A549 (cell line): ENCODE measurements at regions not wholly inside any gene's neighbourhood (a gene's known extent, or its start where the extent isn't known, plus 50 kb on each side); places are given as distances from the start of the nearest gene placed in this dataset.

ENCODE experiments used
- ATAC-seq, 2 experiments: fragments of 200-7000 bp in 1 of 2; fragments of >200 bp in 1 of 2; cut with Nextera tagmentation in 1 of 2; cut with Tn5 transposase in 1 of 2; 3 replicates each; pipeline versions ENCODE4 v1.8.0 to v1.9.1; 2018 to 2020; ENCODE audit warnings: mild to moderate bottlenecking in 1 of 2, moderate library complexity in 1 of 2
- CTCF ChIA-PET: fragments of 300-600 bp; sonication (Branson Sonifier 250); formaldehyde crosslinking; extraction: SDS; loops from one replicate; lab custom pipeline; 2021; ENCODE audit warnings: antibody characterized with exemption, inconsistent platforms; lab: Yijun Ruan, JAX
- POLR2A ChIA-PET: fragments of 350-600 bp; formaldehyde crosslinking; extraction: SDS; loops from one replicate; lab custom pipeline; 2021; ENCODE audit warnings: antibody characterized with exemption, inconsistent platforms; lab: Yijun Ruan, JAX
- DNase-seq, 2 experiments: peaks; one replicate each; pipeline versions ENCODE4 v3.0.0 to v3.0.0-alpha.2; 2011 to 2016; ENCODE audit warnings: low read depth in 1 of 2, low spot score in 1 of 2
- FAIRE-seq: peaks from 2 replicates; lab custom pipeline; 2011; peaks lifted over from hg19 to GRCh38; lab: Jason Lieb, UNC
- H3K27ac ChIP-seq, 2 experiments: fragments of >200 bp; sonication (Bioruptor Twin); formaldehyde crosslinking; 3 replicates each; pipeline ENCODE4 v1.5.1; 2016 to 2017
- H3K4me1 ChIP-seq: fragments of >200 bp; sonication (Bioruptor Twin); formaldehyde crosslinking; 3 replicates; pipeline ENCODE4 v1.6.1; 2016
- H3K4me2 ChIP-seq: fragments of >200 bp; sonication (Bioruptor Twin); formaldehyde crosslinking; 3 replicates; pipeline ENCODE4 v1.6.1; 2016
- H3K4me3 ChIP-seq: fragments of >200 bp; sonication (Bioruptor Twin); formaldehyde crosslinking; 3 replicates; pipeline ENCODE4 v1.5.1; 2016
- H3K9me3 ChIP-seq: fragments of >200 bp; sonication (Bioruptor Twin); formaldehyde crosslinking; 3 replicates; pipeline ENCODE4 v1.6.1; 2016
- CBX2 ChIP-seq: fragments of 200-600 bp; sonication (generic); IDR thresholded peaks from 2 replicates; pipeline ENCODE4 v1.6.1; 2016; ENCODE audit warnings: low read depth, mild to moderate bottlenecking, borderline replicate concordance
- CBX8 ChIP-seq: fragments of 200-600 bp; sonication (generic); IDR thresholded peaks from 2 replicates; pipeline ENCODE4 v1.6.1; 2016
- CEBPB ChIP-seq, 2 experiments: fragments of >200 bp in 1 of 2; sonication (Bioruptor Twin) in 1 of 2; formaldehyde crosslinking in 1 of 2; IDR thresholded peaks; 2 replicates each; pipeline ENCODE4 v1.6.1; 2012 to 2016
- CHD4 ChIP-seq: fragments of 200-600 bp; sonication (generic); IDR thresholded peaks from 2 replicates; pipeline ENCODE4 v1.6.1; 2016; ENCODE audit warnings: antibody characterized with exemption, mild to moderate bottlenecking, borderline replicate concordance
- EP300 ChIP-seq, 2 experiments: fragments of >200 bp; sonication (Bioruptor Twin); formaldehyde crosslinking; IDR thresholded peaks; 2 replicates in 1 of 2; 3 replicates in 1 of 2; pipeline ENCODE4 v1.6.1; 2016 to 2017
- ESRRA ChIP-seq: fragments of 150-350 bp; IDR thresholded peaks from 2 replicates; pipeline ENCODE4 v1.6.1; 2014; ENCODE audit warnings: mild to moderate bottlenecking, low read length, borderline replicate concordance
- HOXB5 ChIP-seq: fragments of 250-450 bp; sonication (Bioruptor Pico); IDR thresholded peaks from 2 replicates; pipeline ENCODE4 v1.5.0; 2020; ENCODE audit warnings: mild to moderate bottlenecking, moderate library complexity
- MAFK ChIP-seq: fragments of 450-650 bp; IDR thresholded peaks from 2 replicates; pipeline ENCODE4 v1.6.1; 2014; ENCODE audit not compliant: partially characterized antibody
- NFE2L2 ChIP-seq: fragments of 150-350 bp; conservative IDR thresholded peaks from 2 replicates; pipeline ENCODE4 v1.6.1; 2014; ENCODE audit warnings: low read length
- PHF8 ChIP-seq: fragments of 200-600 bp; sonication (generic); IDR thresholded peaks from 2 replicates; pipeline ENCODE4 v1.6.1; 2016; ENCODE audit warnings: low read depth, mild to moderate bottlenecking, antibody characterized with exemption, moderate library complexity, borderline replicate concordance
- RARB ChIP-seq: fragments of 250-450 bp; sonication (Bioruptor Pico); IDR thresholded peaks from 2 replicates; pipeline ENCODE4 v1.8.0; 2021; ENCODE audit warnings: mild to moderate bottlenecking, moderate library complexity
- RCOR1 ChIP-seq: fragments of 150-350 bp; IDR thresholded peaks from 2 replicates; pipeline ENCODE4 v1.6.1; 2014; ENCODE audit warnings: antibody characterized with exemption, low read length, low read depth
- SREBF2 ChIP-seq: fragments of 450-650 bp; IDR thresholded peaks from 2 replicates; pipeline ENCODE4 v1.6.1; 2014; ENCODE audit warnings: mild to moderate bottlenecking, moderate library complexity
- TP53 ChIP-seq: fragments of 250-450 bp; sonication (Bioruptor Pico); IDR thresholded peaks from 2 replicates; pipeline ENCODE4 v1.5.0; 2021; ENCODE audit warnings: mild to moderate bottlenecking, moderate library complexity
- ZNF302 ChIP-seq: fragments of 250-450 bp; sonication (Bioruptor Pico); IDR thresholded peaks from 2 replicates; pipeline ENCODE4 v1.9.0; 2021; ENCODE audit warnings: inconsistent platforms, mild to moderate bottlenecking, moderate library complexity
- WGBS: methylation state at CpG from one replicate; pipeline ENCODE4 v1.1.6; 2017; ENCODE audit errors: missing lambda C conversion rate; 5-methylcytosine and 5-hydroxymethylcytosine counted together
- TF ChIP-seq, protein P1 (sequence below): fragments of 150-350 bp; IDR thresholded peaks from 2 replicates; pipeline ENCODE4 v1.6.1; 2014; ENCODE audit warnings: low read depth, mild to moderate bottlenecking, low read length
- TF ChIP-seq, protein P2 (sequence below): fragments of >200 bp; sonication (Bioruptor Twin); formaldehyde crosslinking; IDR thresholded peaks from 3 replicates; pipeline ENCODE4 v1.5.1; 2016
- TF ChIP-seq, protein P3 (sequence below): IDR thresholded peaks from 2 replicates; pipeline ENCODE4 v1.6.1; 2012; ENCODE audit warnings: low read depth, borderline replicate concordance

DNA sequence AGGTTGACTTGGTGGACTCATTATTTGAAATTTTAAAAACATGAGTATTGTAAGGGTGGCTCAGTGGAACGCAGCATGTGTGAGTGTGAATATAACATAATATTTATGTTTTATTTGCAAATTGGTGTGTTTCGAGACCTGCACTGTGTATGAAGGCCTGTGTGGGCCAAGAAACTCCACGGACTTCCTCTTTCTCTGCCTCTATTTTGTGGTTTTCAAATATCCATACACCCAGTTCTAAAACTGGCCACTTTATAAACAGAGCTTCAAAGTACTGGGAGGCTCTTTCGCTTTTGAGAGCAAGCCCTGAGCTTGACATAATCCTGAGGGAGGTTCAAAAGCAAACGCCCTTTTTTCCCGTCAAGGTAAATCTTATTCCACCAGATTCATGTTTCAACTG, 187.7 kb downstream of the GPAT3 start (continued):
- TF ChIP-seq TP53 (CRISPR knock-in tag) (no peak), CEBPB (IDR thresholded peaks at IDR 0.05) (no peak)
- TF ChIP-seq, protein P1, sequence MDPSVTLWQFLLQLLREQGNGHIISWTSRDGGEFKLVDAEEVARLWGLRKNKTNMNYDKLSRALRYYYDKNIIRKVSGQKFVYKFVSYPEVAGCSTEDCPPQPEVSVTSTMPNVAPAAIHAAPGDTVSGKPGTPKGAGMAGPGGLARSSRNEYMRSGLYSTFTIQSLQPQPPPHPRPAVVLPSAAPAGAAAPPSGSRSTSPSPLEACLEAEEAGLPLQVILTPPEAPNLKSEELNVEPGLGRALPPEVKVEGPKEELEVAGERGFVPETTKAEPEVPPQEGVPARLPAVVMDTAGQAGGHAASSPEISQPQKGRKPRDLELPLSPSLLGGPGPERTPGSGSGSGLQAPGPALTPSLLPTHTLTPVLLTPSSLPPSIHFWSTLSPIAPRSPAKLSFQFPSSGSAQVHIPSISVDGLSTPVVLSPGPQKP = no peak

DNA sequence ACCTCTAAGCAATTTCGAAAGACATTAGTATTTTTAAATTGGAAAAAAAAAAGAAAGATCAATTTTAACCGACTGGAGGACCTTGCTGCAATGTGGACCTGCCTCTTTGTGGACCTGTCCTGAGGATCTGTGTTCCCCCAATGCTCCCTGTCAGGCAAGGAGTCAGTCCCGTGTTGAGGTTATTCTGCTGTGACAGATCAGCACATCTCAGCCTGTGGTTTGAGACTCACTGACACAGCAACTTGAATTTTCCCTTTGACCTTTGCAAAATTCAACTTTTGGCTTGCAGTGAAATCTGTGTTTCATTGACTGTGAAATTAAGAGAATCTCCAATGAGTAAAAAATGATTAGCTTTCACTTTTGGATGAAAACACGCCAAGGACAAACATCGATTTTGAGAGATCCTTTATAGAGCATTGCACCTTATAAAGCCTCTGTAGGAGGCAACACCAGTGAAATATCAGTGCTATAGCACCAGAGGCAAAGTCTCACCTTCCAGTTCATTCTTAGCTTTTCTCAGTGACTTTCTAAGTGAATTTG, 186.9 kb downstream of the GPAT3 start:
- CTCF ChIA-PET = no interaction called here

DNA sequence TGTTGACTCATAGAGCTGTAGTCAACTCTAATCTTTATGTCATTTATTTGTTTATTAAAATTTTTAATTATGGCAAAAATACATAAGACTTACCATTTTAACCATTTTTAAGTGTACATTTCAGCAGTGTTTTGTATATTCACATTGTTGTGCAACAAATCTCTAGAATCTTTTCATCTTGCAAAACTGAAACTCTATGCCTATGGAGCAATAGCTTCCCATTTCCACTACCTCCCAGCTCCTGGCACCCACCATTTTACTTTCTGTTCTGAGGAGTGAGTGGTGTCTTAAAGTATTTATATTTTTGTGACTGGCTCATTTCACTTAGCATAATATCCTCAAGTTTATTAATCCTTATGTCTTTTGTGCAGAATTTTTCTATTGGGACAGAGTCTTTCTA, 181.0 kb downstream of the GPAT3 start:
- no peak overlapping the region for H3K4me2 ChIP-seq
- FAIRE-seq (no peak), DNase-seq (no peak), ATAC-seq (no peak)
- no peak overlapping the region for H3K27ac ChIP-seq
- ChIA-PET CTCF (no interaction called here), POLR2A (no interaction called here)
- no peak overlapping the region for H3K4me3 ChIP-seq
- no peaks in the 10 kb centered on the region for H3K9me3 ChIP-seq
- no peaks in the 10 kb centered on the region for H3K4me1 ChIP-seq
- TF ChIP-seq CHD4 = no peak
- TF ChIP-seq CBX8 = no peak
- TF ChIP-seq PHF8 = no peak
- TF ChIP-seq TP53 (CRISPR knock-in tag) = no peak

More for the DNA sequence above, 186.9 kb downstream of the GPAT3 start:
- DNase-seq (no peak), FAIRE-seq (no peak), ATAC-seq (no peak)
- POLR2A ChIA-PET = no interaction called here
- no peaks in the 10 kb centered on the region for H3K4me1 ChIP-seq
- no peak overlapping the region for H3K27ac ChIP-seq
- TF ChIP-seq MAFK (peak; percentile 53), ESRRA (no peak), RARB (CRISPR knock-in tag) (no peak), TP53 (CRISPR knock-in tag) (no peak)
- TF ChIP-seq, protein P2, sequence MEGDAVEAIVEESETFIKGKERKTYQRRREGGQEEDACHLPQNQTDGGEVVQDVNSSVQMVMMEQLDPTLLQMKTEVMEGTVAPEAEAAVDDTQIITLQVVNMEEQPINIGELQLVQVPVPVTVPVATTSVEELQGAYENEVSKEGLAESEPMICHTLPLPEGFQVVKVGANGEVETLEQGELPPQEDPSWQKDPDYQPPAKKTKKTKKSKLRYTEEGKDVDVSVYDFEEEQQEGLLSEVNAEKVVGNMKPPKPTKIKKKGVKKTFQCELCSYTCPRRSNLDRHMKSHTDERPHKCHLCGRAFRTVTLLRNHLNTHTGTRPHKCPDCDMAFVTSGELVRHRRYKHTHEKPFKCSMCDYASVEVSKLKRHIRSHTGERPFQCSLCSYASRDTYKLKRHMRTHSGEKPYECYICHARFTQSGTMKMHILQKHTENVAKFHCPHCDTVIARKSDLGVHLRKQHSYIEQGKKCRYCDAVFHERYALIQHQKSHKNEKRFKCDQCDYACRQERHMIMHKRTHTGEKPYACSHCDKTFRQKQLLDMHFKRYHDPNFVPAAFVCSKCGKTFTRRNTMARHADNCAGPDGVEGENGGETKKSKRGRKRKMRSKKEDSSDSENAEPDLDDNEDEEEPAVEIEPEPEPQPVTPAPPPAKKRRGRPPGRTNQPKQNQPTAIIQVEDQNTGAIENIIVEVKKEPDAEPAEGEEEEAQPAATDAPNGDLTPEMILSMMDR = no peak
- no peak overlapping the region for H3K4me3 ChIP-seq
- no peak overlapping the region for H3K4me2 ChIP-seq
- 61% methylated on average over 5 of the region's 5 CpGs for WGBS
- no peaks in the 10 kb centered on the region for H3K9me3 ChIP-seq

DNA sequence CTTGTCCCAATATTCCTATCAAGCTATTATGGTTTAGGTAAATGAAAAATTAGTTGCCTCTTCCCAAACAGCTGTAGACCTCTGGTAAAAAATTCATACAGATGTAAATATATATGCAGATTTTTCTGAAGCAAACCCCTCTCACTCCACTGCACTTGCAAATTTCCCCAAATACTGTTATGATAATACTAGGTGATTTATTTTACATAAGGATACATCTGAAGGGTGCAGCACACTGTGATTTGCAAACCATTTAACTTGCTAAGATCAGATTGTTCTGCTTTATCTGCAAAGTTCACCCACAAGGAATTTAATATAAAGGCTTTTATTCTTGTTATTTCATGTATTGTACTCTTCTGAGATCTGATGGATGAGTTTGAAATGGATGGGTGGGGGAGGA, 177.0 kb downstream of the GPAT3 start:
- ATAC-seq = no peak
- DNase-seq = no peak
- no peak overlapping the region for H3K4me2 ChIP-seq
- H3K4me3 ChIP-seq = no peak overlapping the region
- H3K4me1 ChIP-seq = no peaks in the 10 kb centered on the region
- FAIRE-seq = no peak
- no peak overlapping the region for H3K27ac ChIP-seq
- ChIA-PET CTCF (no interaction called here), POLR2A (no interaction called here)
- H3K9me3 ChIP-seq = no peaks in the 10 kb centered on the region
- TF ChIP-seq HOXB5 = no peak
- TF ChIP-seq CBX2 = no peak
- TF ChIP-seq NFE2L2 = no peak
- TF ChIP-seq SREBF2 = no peak
- TF ChIP-seq, protein P2 = no peak
- TF ChIP-seq, protein P3, sequence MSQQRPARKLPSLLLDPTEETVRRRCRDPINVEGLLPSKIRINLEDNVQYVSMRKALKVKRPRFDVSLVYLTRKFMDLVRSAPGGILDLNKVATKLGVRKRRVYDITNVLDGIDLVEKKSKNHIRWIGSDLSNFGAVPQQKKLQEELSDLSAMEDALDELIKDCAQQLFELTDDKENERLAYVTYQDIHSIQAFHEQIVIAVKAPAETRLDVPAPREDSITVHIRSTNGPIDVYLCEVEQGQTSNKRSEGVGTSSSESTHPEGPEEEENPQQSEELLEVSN = no peak
- TF ChIP-seq EP300 (IDR thresholded peaks at IDR 0.05) = no peak
- no peak for TF ChIP-seq RCOR1
- no peak for TF ChIP-seq ZNF302 (CRISPR knock-in tag)
